ENCODE measurements at regions not wholly inside any gene's neighbourhood (a gene's known extent, or its start where the extent isn't known, plus 50 kb on each side); places are given as distances from the start of the nearest gene placed in this dataset.
"Not testable (repeated sequence)": the region's sequence is repeated elsewhere in the genome, so short reads cannot be mapped to it uniquely, and the experiment has no call there.

- DNase-seq (ENCODE audit: low read depth) = no peak
These were observed 112.7 kb upstream of the FST start for GRCh38 chr5:53367727-53368126.

- DNase-seq (ENCODE audit: low read depth) = no peak
These were observed 111.9 kb upstream of the FST start for GRCh38 chr5:53368516-53368915.

GRCh38 chr5:53368966-53369605, 111.3 kb upstream of the FST start:
- DNase-seq (ENCODE audit: low read depth) = no peak

GRCh38 chr5:53369681-53370080, 110.7 kb upstream of the FST start:
- no peak for DNase-seq (ENCODE audit: low read depth)

GRCh38 chr5:53373451-53374158, 106.8 kb upstream of the FST start:
- DNase-seq (ENCODE audit: low read depth) = no peak

- DNase-seq (ENCODE audit: low read depth) = no peak
These were observed 103.6 kb upstream of the FST start for GRCh38 chr5:53376853-53377252.

- DNase-seq (ENCODE audit: low read depth) = no peak
These were observed 102.2 kb upstream of the FST start for GRCh38 chr5:53378190-53378589.

- no peak for DNase-seq (ENCODE audit: low read depth)
These were observed 101.7 kb upstream of the FST start for GRCh38 chr5:53378590-53379247.

GRCh38 chr5:53386341-53386740, 94.1 kb upstream of the FST start:
- no peak for DNase-seq (ENCODE audit: low read depth)

- no peak for DNase-seq (ENCODE audit: low read depth)
These were observed 91.3 kb upstream of the FST start for GRCh38 chr5:53389093-53389492.

- no peak for DNase-seq (ENCODE audit: low read depth)
These were observed 88.4 kb upstream of the FST start for GRCh38 chr5:53392073-53392472.

GRCh38 chr5:53394808-53395207, 85.6 kb upstream of the FST start:
- DNase-seq (ENCODE audit: low read depth) = no peak

GRCh38 chr5:53397141-53397757, 83.2 kb upstream of the FST start:
- DNase-seq (ENCODE audit: low read depth) = no peak

- no peak for DNase-seq (ENCODE audit: low read depth)
These were observed 82.6 kb upstream of the FST start for GRCh38 chr5:53397845-53398244.

GRCh38 chr5:53399926-53400697, 80.3 kb upstream of the FST start:
- no peak for DNase-seq (ENCODE audit: low read depth)

- no peak for DNase-seq (ENCODE audit: low read depth)
These were observed 77.1 kb upstream of the FST start for GRCh38 chr5:53403291-53403690.

- no peak for DNase-seq (ENCODE audit: low read depth)
These were observed 76.7 kb upstream of the FST start for GRCh38 chr5:53403758-53404157.

GRCh38 chr5:53405396-53405795, 75.0 kb upstream of the FST start:
- no peak for DNase-seq (ENCODE audit: low read depth)

GRCh38 chr5:53406630-53407316, 73.7 kb upstream of the FST start:
- no peak for DNase-seq (ENCODE audit: low read depth)

GRCh38 chr5:53407373-53407772, 73.1 kb upstream of the FST start:
- no peak for DNase-seq (ENCODE audit: low read depth)

- DNase-seq (ENCODE audit: low read depth) = no peak
These were observed 69.0 kb upstream of the FST start for GRCh38 chr5:53411388-53411787.

- DNase-seq (ENCODE audit: low read depth) = not testable (repeated sequence)
These were observed 67.9 kb upstream of the FST start for GRCh38 chr5:53412499-53412898.
